Panc1 (cell line): ENCODE measurements at regions not wholly inside any gene's neighbourhood (a gene's known extent, or its start where the extent isn't known, plus 50 kb on each side); places are given as distances from the start of the nearest gene placed in this dataset.

Experiments
- POLR2AphosphoS5 ChIP-seq: IDR thresholded peaks from 2 replicates; pipeline ENCODE4 v1.6.1; 2012; ENCODE audit warnings: mild to moderate bottlenecking, low read depth, low read length, moderate library complexity
- SIN3A ChIP-seq: IDR thresholded peaks from 2 replicates; pipeline ENCODE4 v1.6.1; 2012; ENCODE audit warnings: low read depth, mild to moderate bottlenecking, low read length, moderate library complexity, borderline replicate concordance; ENCODE audit not compliant: insufficient read depth
- TCF7L2 ChIP-seq: IDR thresholded peaks from 2 replicates; pipeline ENCODE4 v1.6.1; 2011; ENCODE audit warnings: mild to moderate bottlenecking, low read depth, low read length, inconsistent platforms
- TF ChIP-seq, protein P1 (sequence below), 2 experiments: IDR thresholded peaks; 2 replicates each; pipeline ENCODE4 v1.6.1; 2011 to 2012; ENCODE audit warnings: low read depth in 2 of 2, control low read depth in 1 of 2, low read length in 1 of 2, mild to moderate bottlenecking in 1 of 2, moderate library complexity in 1 of 2; ENCODE audit not compliant: insufficient read depth in 1 of 2
- TF ChIP-seq, protein P2 (sequence below): fragments of 450-650 bp; IDR thresholded peaks from 2 replicates; pipeline ENCODE4 v1.5.1; 2017; ENCODE audit warnings: mild to moderate bottlenecking

DNA sequence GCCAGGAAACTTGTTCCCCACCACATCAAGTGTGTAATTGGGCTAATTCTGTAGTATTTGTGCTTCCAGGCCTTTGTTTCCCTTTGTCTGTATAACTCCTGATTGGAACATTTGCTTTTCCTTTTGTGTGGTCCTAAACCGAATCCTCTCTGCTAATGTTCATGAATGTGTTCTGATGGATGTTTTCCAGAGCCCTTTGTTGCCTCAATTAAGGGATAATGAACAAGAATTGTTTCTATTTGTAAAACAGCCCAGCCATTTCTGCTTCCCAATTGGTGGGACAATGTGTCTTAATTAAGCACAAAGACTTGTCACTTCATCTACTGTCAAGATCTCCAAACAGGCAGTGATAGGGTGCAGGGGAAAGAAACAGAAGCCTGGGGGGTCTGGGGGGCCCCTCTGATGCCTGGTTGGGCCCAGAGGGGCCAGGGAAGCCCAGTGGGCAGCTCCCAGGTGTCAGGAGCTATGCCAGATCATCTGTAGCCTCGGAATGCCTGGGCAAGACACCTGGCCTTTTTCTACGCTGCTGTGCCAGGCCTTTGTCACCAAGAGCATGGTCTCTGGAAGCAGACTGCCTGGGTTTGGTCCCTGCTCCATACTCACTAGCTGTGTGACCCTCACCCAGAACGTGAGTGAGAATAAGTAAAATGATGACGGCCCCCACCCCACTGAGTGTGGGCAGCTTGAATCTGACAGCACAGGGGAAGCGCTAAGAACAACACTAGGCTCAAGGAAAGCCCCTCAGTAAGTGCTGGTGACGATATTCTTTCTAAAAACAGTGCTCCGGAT lies 116.6 kb upstream of the PRR20G start:
- TF ChIP-seq, protein P1, sequence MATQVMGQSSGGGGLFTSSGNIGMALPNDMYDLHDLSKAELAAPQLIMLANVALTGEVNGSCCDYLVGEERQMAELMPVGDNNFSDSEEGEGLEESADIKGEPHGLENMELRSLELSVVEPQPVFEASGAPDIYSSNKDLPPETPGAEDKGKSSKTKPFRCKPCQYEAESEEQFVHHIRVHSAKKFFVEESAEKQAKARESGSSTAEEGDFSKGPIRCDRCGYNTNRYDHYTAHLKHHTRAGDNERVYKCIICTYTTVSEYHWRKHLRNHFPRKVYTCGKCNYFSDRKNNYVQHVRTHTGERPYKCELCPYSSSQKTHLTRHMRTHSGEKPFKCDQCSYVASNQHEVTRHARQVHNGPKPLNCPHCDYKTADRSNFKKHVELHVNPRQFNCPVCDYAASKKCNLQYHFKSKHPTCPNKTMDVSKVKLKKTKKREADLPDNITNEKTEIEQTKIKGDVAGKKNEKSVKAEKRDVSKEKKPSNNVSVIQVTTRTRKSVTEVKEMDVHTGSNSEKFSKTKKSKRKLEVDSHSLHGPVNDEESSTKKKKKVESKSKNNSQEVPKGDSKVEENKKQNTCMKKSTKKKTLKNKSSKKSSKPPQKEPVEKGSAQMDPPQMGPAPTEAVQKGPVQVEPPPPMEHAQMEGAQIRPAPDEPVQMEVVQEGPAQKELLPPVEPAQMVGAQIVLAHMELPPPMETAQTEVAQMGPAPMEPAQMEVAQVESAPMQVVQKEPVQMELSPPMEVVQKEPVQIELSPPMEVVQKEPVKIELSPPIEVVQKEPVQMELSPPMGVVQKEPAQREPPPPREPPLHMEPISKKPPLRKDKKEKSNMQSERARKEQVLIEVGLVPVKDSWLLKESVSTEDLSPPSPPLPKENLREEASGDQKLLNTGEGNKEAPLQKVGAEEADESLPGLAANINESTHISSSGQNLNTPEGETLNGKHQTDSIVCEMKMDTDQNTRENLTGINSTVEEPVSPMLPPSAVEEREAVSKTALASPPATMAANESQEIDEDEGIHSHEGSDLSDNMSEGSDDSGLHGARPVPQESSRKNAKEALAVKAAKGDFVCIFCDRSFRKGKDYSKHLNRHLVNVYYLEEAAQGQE (IDR thresholded peaks at IDR 0.05; ENCODE audit: insufficient read depth in 1 of 2, low read depth in 2 of 2, low read length in 1 of 2): no peak
- TF ChIP-seq, protein P2, sequence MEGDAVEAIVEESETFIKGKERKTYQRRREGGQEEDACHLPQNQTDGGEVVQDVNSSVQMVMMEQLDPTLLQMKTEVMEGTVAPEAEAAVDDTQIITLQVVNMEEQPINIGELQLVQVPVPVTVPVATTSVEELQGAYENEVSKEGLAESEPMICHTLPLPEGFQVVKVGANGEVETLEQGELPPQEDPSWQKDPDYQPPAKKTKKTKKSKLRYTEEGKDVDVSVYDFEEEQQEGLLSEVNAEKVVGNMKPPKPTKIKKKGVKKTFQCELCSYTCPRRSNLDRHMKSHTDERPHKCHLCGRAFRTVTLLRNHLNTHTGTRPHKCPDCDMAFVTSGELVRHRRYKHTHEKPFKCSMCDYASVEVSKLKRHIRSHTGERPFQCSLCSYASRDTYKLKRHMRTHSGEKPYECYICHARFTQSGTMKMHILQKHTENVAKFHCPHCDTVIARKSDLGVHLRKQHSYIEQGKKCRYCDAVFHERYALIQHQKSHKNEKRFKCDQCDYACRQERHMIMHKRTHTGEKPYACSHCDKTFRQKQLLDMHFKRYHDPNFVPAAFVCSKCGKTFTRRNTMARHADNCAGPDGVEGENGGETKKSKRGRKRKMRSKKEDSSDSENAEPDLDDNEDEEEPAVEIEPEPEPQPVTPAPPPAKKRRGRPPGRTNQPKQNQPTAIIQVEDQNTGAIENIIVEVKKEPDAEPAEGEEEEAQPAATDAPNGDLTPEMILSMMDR: no peak
- TF ChIP-seq POLR2AphosphoS5 (no peak), SIN3A (no peak), TCF7L2 (no peak)
